Large intestine (tissue), 3 donors: ENCODE measurements at regions not wholly inside any gene's neighbourhood (a gene's known extent, or its start where the extent isn't known, plus 50 kb on each side); places are given as distances from the start of the nearest gene placed in this dataset.

ENCODE experiments used
- DNase-seq, 2 donors: peaks; one replicate each; pipeline versions ENCODE4 v3.0.0 to v3.0.0-alpha.2; 2013
- H3K27ac ChIP-seq: one replicate; pipeline ENCODE4 v1.5.1; 2013; ENCODE audit warnings: low read length
- H3K27me3 ChIP-seq: 2 replicates; pipeline ENCODE4 v1.6.1; 2013; ENCODE audit warnings: low read length; ENCODE audit not compliant: control insufficient read depth, insufficient read depth
- H3K36me3 ChIP-seq: 2 replicates; pipeline ENCODE4 v1.6.1; 2013; ENCODE audit warnings: low read length; ENCODE audit not compliant: control insufficient read depth, insufficient read depth
- H3K4me1 ChIP-seq: one replicate; pipeline ENCODE4 v1.6.1; 2013; ENCODE audit warnings: low read length; ENCODE audit not compliant: control insufficient read depth, insufficient read depth
- H3K4me3 ChIP-seq: one replicate; pipeline ENCODE4 v1.5.1; 2013; ENCODE audit warnings: low read length
- H3K9me3 ChIP-seq: one replicate; pipeline ENCODE4 v1.6.1; 2013; ENCODE audit warnings: mild to moderate bottlenecking, low read depth, low read length, moderate library complexity; ENCODE audit not compliant: control insufficient read depth
- WGBS: methylation state at CpG from one replicate; pipeline ENCODE4 v1.1.5; 2013; ENCODE audit warnings: low lambda C conversion rate; ENCODE audit not compliant: insufficient coverage; 5-methylcytosine and 5-hydroxymethylcytosine counted together

- Histone ChIP-seq H3K27me3 (no peaks in the 10 kb centered on the region), H3K4me3 (no peak overlapping the region), H3K9me3 (peaks cover 6% of the 10 kb centered on the region), H3K36me3 (no peaks in the 10 kb centered on the region), H3K27ac (no peak overlapping the region), H3K4me1 (no peaks in the 10 kb centered on the region)
- WGBS, result 100% methylated on average over 1 of the region's 2 CpGs
- no peak for DNase-seq
Measured at GRCh38 chr12:88707800-88708199, 127.5 kb upstream of the KITLG start.

GRCh38 chr12:88706286-88706685 is 126.0 kb upstream of the KITLG start:
- Histone ChIP-seq H3K4me1 (no peaks in the 10 kb centered on the region), H3K27me3 (no peaks in the 10 kb centered on the region), H3K36me3 (no peaks in the 10 kb centered on the region), H3K4me3 (no peak overlapping the region), H3K27ac (no peak overlapping the region), H3K9me3 (peaks cover 6% of the 10 kb centered on the region)
- DNase-seq, result no peak

DNA sequence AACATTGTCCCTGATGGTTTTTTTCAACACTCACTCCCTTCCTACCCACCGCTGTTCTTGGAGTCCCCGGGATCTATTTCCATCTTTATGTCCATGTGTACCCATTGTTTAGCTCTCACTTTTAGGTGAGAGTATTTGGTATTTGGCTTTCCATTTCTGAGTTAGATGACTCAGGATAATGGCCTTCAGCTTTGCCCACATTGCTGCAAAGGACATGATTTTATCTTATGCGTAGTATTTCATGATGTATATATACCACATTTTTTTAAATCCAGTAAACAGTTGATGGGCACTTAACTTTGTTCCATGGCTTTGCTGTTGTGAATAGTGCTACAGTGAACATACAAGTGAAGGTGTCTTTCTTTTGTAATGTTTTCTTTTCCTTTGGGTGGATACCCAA is 123.5 kb upstream of the KITLG start:
- Histone ChIP-seq H3K27me3 (no peaks in the 10 kb centered on the region), H3K36me3 (no peaks in the 10 kb centered on the region), H3K4me3 (no peak overlapping the region), H3K9me3 (peaks cover 6% of the 10 kb centered on the region), H3K4me1 (no peaks in the 10 kb centered on the region), H3K27ac (no peak overlapping the region)
- WGBS, result no CpG with 5 or more reads among the region's 3 CpGs
- DNase-seq, result no peak

DNA sequence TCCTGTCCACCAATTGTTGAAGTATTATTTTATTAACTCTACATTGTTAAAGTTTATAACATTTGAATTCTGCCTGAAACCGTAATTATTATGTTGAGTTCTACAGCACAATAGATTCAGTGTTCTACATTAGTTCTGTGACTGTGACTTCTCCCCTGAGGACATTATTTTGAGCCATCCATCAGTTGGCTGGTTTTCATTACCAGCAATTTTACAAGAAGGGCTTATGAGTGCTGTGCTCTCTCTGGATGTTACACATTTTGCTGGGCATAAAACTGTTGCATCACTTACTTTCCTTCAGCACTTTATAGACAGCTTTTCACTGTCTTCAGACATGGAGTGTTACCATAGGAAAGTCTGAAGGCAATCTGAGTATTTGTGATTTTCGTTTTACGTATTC is 118.2 kb upstream of the KITLG start:
- no peak for DNase-seq
- Histone ChIP-seq H3K27ac (no peak overlapping the region), H3K4me3 (no peak overlapping the region), H3K36me3 (no peaks in the 10 kb centered on the region), H3K4me1 (no peaks in the 10 kb centered on the region), H3K9me3 (no peaks in the 10 kb centered on the region), H3K27me3 (no peaks in the 10 kb centered on the region)
- no CpG with 5 or more reads among the region's 3 CpGs for WGBS

GRCh38 chr12:88693837-88694445 is 113.7 kb upstream of the KITLG start:
- H3K9me3 ChIP-seq, result peaks cover 3% of the 10 kb centered on the region
- DNase-seq, result no peak
- H3K36me3 ChIP-seq, result no peaks in the 10 kb centered on the region
- H3K4me1 ChIP-seq, result no peaks in the 10 kb centered on the region
- no peaks in the 10 kb centered on the region for H3K27me3 ChIP-seq
- H3K4me3 ChIP-seq, result no peak overlapping the region
- no peak overlapping the region for H3K27ac ChIP-seq
- 100% methylated on average over 1 of the region's 1 CpG for WGBS

GRCh38 chr12:88691811-88692210 is 111.5 kb upstream of the KITLG start:
- no peak overlapping the region for H3K27ac ChIP-seq
- peaks cover 3% of the 10 kb centered on the region for H3K9me3 ChIP-seq
- DNase-seq, result no peak
- H3K27me3 ChIP-seq, result no peaks in the 10 kb centered on the region
- H3K36me3 ChIP-seq, result no peaks in the 10 kb centered on the region
- H3K4me3 ChIP-seq, result no peak overlapping the region
- no peaks in the 10 kb centered on the region for H3K4me1 ChIP-seq

DNA sequence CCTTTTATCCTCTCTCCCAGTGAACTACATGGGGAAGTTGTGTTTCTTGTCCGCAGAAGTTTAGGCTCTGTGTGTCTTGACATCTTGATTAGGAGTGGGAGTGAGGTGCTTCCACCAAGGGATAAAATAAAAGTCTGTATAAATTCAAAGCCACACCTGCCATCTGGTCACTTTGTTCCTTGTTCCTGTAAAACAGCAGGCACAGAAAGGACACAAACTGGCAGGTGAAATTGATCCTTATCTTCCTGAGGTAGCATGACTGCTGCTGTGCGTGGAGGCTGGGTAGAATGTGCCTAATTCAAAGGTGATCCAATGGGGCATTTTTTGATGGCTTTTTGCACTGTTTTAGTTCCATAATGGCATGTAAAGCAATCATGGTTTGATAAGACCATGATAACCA is 104.3 kb upstream of the KITLG start:
- Histone ChIP-seq H3K4me1 (no peaks in the 10 kb centered on the region), H3K9me3 (no peaks in the 10 kb centered on the region), H3K27me3 (no peaks in the 10 kb centered on the region), H3K27ac (no peak overlapping the region), H3K36me3 (no peaks in the 10 kb centered on the region), H3K4me3 (no peak overlapping the region)
- no peak for DNase-seq
- 60% methylated on average over 1 of the region's 2 CpGs for WGBS

GRCh38 chr12:88684170-88684569 is 103.9 kb upstream of the KITLG start:
- H3K9me3 ChIP-seq, result no peaks in the 10 kb centered on the region
- no peak for DNase-seq
- H3K4me1 ChIP-seq, result no peaks in the 10 kb centered on the region
- H3K4me3 ChIP-seq, result no peak overlapping the region
- WGBS, result no CpG with 5 or more reads among the region's 2 CpGs
- H3K27me3 ChIP-seq, result no peaks in the 10 kb centered on the region
- H3K36me3 ChIP-seq, result no peaks in the 10 kb centered on the region
- no peak overlapping the region for H3K27ac ChIP-seq

DNA sequence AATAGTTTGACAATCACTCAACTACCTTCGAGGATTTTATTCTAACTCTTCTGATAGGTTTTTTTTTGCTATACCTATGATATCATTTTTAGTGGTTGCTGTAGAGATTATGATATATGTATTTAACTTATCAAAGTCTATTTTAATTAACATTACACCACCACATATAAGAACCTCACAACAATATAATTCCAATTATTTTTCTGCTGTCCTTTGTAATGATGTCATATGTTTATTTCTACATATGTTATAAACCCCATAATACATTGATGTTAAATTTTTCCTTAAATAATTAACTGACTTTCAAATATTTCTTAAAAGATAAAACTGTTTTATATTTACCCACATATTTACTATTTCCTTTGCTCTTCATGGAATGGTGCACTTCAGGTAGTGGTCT is 103.4 kb upstream of the KITLG start:
- no peak for DNase-seq
- no peaks in the 10 kb centered on the region for H3K4me1 ChIP-seq
- WGBS, result 67% methylated on average over 1 of the region's 1 CpG
- no peaks in the 10 kb centered on the region for H3K36me3 ChIP-seq
- H3K27ac ChIP-seq, result no peak overlapping the region
- no peaks in the 10 kb centered on the region for H3K9me3 ChIP-seq
- H3K4me3 ChIP-seq, result no peak overlapping the region
- H3K27me3 ChIP-seq, result no peaks in the 10 kb centered on the region

- no peak overlapping the region for H3K27ac ChIP-seq
- no peak for DNase-seq
- H3K4me3 ChIP-seq, result no peak overlapping the region
- no peaks in the 10 kb centered on the region for H3K27me3 ChIP-seq
- H3K9me3 ChIP-seq, result no peaks in the 10 kb centered on the region
- no peaks in the 10 kb centered on the region for H3K36me3 ChIP-seq
- no peaks in the 10 kb centered on the region for H3K4me1 ChIP-seq
- no CpG with 5 or more reads among the region's 1 CpG for WGBS
Measured at GRCh38 chr12:88681271-88681670, 101.0 kb upstream of the KITLG start.

- Histone ChIP-seq H3K4me1 (no peaks in the 10 kb centered on the region), H3K4me3 (no peak overlapping the region), H3K27ac (no peak overlapping the region), H3K9me3 (no peaks in the 10 kb centered on the region), H3K36me3 (no peaks in the 10 kb centered on the region), H3K27me3 (no peaks in the 10 kb centered on the region)
- no peak for DNase-seq
Measured at GRCh38 chr12:88677464-88677863, 97.2 kb upstream of the KITLG start.
